ENCODE measurements at regions not wholly inside any gene's neighbourhood (a gene's known extent, or its start where the extent isn't known, plus 50 kb on each side); places are given as distances from the start of the nearest gene placed in this dataset.

- Histone ChIP-seq H3K9ac (ENCODE audit: low read length) (no peak overlapping the region), H4K20me1 (ENCODE audit: low read depth, low read length) (peaks cover 5% of the 10 kb centered on the region; the same call in 1 of the 2 replicates), H3K4me2 (ENCODE audit: low read depth, low read length, poor library complexity, severe bottlenecking) (no peak overlapping the region), H3K36me3 (ENCODE audit: low read length) (no peaks in the 10 kb centered on the region), H3K9me3 (ENCODE audit: insufficient read depth, low read length) (no peaks in the 10 kb centered on the region), H3F3A (ENCODE audit: insufficient read depth) (no peaks in the 10 kb centered on the region), H2AFZ (ENCODE audit: low read depth, low read length, severe bottlenecking) (no peak overlapping the region), H3K79me2 (ENCODE audit: insufficient read depth, low read length) (no peaks in the 10 kb centered on the region), H3K27me3 (ENCODE audit: low read length) (no peaks in the 10 kb centered on the region), H3K4me3 (ENCODE audit: insufficient read depth, low read length, poor library complexity, severe bottlenecking) (no peak overlapping the region), H3K27ac (ENCODE audit: low read depth, low read length) (no peak overlapping the region), H3K9me2 (replicated peaks; ENCODE audit: insufficient read depth, low read length) (0 out of 2 replicates have a peak, but pooled peaks cover 4% of the 10 kb centered on the region)
- TF ChIP-seq EZH2phosphoT487 (conservative IDR thresholded peaks at IDR 0.05; ENCODE audit: low read length) (no peak), CTCF (IDR thresholded peaks at IDR 0.05; ENCODE audit: insufficient read depth, low read length, poor library complexity, severe bottlenecking) (no peak)
Observed at GRCh38 chr7:85695533-85695932, 508.7 kb upstream of the SEMA3D start.

GRCh38 chr7:85695041-85695440, 508.2 kb upstream of the SEMA3D start:
- Histone ChIP-seq H3K27me3 (ENCODE audit: low read length) (no peaks in the 10 kb centered on the region), H3K4me3 (ENCODE audit: insufficient read depth, low read length, poor library complexity, severe bottlenecking) (no peak overlapping the region), H3K79me2 (ENCODE audit: insufficient read depth, low read length) (no peaks in the 10 kb centered on the region), H3F3A (ENCODE audit: insufficient read depth) (no peaks in the 10 kb centered on the region), H4K20me1 (ENCODE audit: low read depth, low read length) (peaks cover 5% of the 10 kb centered on the region; the same call in 1 of the 2 replicates), H2AFZ (ENCODE audit: low read depth, low read length, severe bottlenecking) (no peak overlapping the region), H3K9me3 (ENCODE audit: insufficient read depth, low read length) (no peaks in the 10 kb centered on the region), H3K9ac (ENCODE audit: low read length) (no peak overlapping the region), H3K4me2 (ENCODE audit: low read depth, low read length, poor library complexity, severe bottlenecking) (no peak overlapping the region), H3K36me3 (ENCODE audit: low read length) (no peaks in the 10 kb centered on the region), H3K9me2 (replicated peaks; ENCODE audit: insufficient read depth, low read length) (0 out of 2 replicates have a peak, but pooled peaks cover 4% of the 10 kb centered on the region), H3K27ac (ENCODE audit: low read depth, low read length) (no peak overlapping the region)
- no peak for TF ChIP-seq CTCF (IDR thresholded peaks at IDR 0.05; ENCODE audit: insufficient read depth, low read length, poor library complexity, severe bottlenecking)
- TF ChIP-seq EZH2phosphoT487 (conservative IDR thresholded peaks at IDR 0.05; ENCODE audit: low read length), result no peak

GRCh38 chr7:85693326-85693725, 506.5 kb upstream of the SEMA3D start:
- TF ChIP-seq EZH2phosphoT487 (conservative IDR thresholded peaks at IDR 0.05; ENCODE audit: low read length) (no peak), CTCF (IDR thresholded peaks at IDR 0.05; ENCODE audit: insufficient read depth, low read length, poor library complexity, severe bottlenecking) (no peak)
- Histone ChIP-seq H3K27ac (ENCODE audit: low read depth, low read length) (no peak overlapping the region), H3K4me2 (ENCODE audit: low read depth, low read length, poor library complexity, severe bottlenecking) (no peak overlapping the region)

More at GRCh38 chr7:85693326-85693725, 506.5 kb upstream of the SEMA3D start:
- Histone ChIP-seq H3K27me3 (ENCODE audit: low read length) (no peaks in the 10 kb centered on the region), H3K9me3 (ENCODE audit: insufficient read depth, low read length) (no peaks in the 10 kb centered on the region), H3K79me2 (ENCODE audit: insufficient read depth, low read length) (no peaks in the 10 kb centered on the region), H4K20me1 (ENCODE audit: low read depth, low read length) (peaks cover 5% of the 10 kb centered on the region; the same call in 1 of the 2 replicates), H3K9me2 (replicated peaks; ENCODE audit: insufficient read depth, low read length) (0 out of 2 replicates have a peak, but pooled peaks cover 8% of the 10 kb centered on the region), H3K36me3 (ENCODE audit: low read length) (no peaks in the 10 kb centered on the region), H3F3A (ENCODE audit: insufficient read depth) (no peaks in the 10 kb centered on the region), H2AFZ (ENCODE audit: low read depth, low read length, severe bottlenecking) (no peak overlapping the region), H3K4me3 (ENCODE audit: insufficient read depth, low read length, poor library complexity, severe bottlenecking) (no peak overlapping the region), H3K9ac (ENCODE audit: low read length) (no peak overlapping the region)

All from SU-DHL-6 (cell line).